H1 (cell line): ENCODE measurements at regions not wholly inside any gene's neighbourhood (a gene's known extent, or its start where the extent isn't known, plus 50 kb on each side); places are given as distances from the start of the nearest gene placed in this dataset.

Experiments
- CTCF ChIP-seq, 3 experiments: IDR thresholded peaks; 1 replicate in 2 of 3; 2 replicates in 1 of 3; pipeline versions ENCODE4 v1.5.1 to v1.6.1; 2011; ENCODE audit warnings: low read length in 3 of 3, mild to moderate bottlenecking in 3 of 3, inconsistent platforms in 2 of 3, low read depth in 1 of 3, moderate library complexity in 1 of 3; ENCODE audit not compliant: insufficient read depth in 1 of 3; ENCODE audit errors: control extremely low read depth in 1 of 3
- NRF1 ChIP-seq: IDR thresholded peaks from 2 replicates; pipeline ENCODE4 v1.6.1; 2011; ENCODE audit warnings: mild to moderate bottlenecking, low read depth, low read length, improper control_type of control experiment
- POLR2A ChIP-seq, 2 experiments: IDR thresholded peaks; 1 replicate in 1 of 2; 2 replicates in 1 of 2; pipeline ENCODE4 v1.6.1; 2011; ENCODE audit warnings: low read depth in 2 of 2, low read length in 2 of 2, mild to moderate bottlenecking in 2 of 2; ENCODE audit errors: control extremely low read depth in 1 of 2
- TAF1 ChIP-seq: IDR thresholded peaks from 2 replicates; pipeline ENCODE4 v1.6.1; 2011; ENCODE audit warnings: mild to moderate bottlenecking, low read depth, low read length
- TBP ChIP-seq: IDR thresholded peaks from 2 replicates; pipeline ENCODE4 v1.6.1; 2011; ENCODE audit warnings: low read depth, low read length, improper control_type of control experiment
- ZNF274 ChIP-seq: IDR thresholded peaks from 2 replicates; pipeline ENCODE4 v1.7.0; 2012; ENCODE audit warnings: low read length, borderline replicate concordance; ENCODE audit errors: extremely low read depth
- TF ChIP-seq, protein P1 (sequence below): fragments of 300-600 bp; sonication (generic); IDR thresholded peaks from 2 replicates; pipeline ENCODE4 v1.7.1; 2012; ENCODE audit warnings: low read length, moderate library complexity, mild to moderate bottlenecking, inconsistent platforms; ENCODE audit not compliant: insufficient replicate concordance

DNA sequence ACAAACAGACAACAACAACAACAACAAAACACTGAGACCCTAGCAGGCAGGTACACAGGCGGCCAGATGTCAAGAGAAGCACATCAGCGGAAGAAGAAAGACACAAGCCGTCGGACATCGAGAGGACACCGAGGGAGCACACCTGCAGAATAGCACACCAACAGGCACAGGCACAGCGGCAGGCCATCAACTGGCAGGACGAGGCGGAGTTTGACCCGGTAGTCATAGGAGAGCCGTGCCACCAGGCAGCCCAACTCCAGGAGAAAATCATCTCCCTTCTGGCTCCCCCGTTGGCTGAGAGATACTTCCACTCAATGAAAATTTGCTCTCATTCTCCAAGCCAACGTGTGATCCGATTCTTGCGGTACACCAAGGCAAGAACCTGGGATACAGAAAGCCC lies 352.1 kb upstream of the IZUMO3 start:
- TF ChIP-seq CTCF (IDR thresholded peaks at IDR 0.05; ENCODE audit: control extremely low read depth in 1 of 3, insufficient read depth in 1 of 3, low read depth in 1 of 3, low read length in 3 of 3) = no peak
- TF ChIP-seq POLR2A (IDR thresholded peaks at IDR 0.05; ENCODE audit: control extremely low read depth in 1 of 2, low read depth in 2 of 2, low read length in 2 of 2) = no peak
- TF ChIP-seq NRF1 = no peak
- TF ChIP-seq, protein P1, sequence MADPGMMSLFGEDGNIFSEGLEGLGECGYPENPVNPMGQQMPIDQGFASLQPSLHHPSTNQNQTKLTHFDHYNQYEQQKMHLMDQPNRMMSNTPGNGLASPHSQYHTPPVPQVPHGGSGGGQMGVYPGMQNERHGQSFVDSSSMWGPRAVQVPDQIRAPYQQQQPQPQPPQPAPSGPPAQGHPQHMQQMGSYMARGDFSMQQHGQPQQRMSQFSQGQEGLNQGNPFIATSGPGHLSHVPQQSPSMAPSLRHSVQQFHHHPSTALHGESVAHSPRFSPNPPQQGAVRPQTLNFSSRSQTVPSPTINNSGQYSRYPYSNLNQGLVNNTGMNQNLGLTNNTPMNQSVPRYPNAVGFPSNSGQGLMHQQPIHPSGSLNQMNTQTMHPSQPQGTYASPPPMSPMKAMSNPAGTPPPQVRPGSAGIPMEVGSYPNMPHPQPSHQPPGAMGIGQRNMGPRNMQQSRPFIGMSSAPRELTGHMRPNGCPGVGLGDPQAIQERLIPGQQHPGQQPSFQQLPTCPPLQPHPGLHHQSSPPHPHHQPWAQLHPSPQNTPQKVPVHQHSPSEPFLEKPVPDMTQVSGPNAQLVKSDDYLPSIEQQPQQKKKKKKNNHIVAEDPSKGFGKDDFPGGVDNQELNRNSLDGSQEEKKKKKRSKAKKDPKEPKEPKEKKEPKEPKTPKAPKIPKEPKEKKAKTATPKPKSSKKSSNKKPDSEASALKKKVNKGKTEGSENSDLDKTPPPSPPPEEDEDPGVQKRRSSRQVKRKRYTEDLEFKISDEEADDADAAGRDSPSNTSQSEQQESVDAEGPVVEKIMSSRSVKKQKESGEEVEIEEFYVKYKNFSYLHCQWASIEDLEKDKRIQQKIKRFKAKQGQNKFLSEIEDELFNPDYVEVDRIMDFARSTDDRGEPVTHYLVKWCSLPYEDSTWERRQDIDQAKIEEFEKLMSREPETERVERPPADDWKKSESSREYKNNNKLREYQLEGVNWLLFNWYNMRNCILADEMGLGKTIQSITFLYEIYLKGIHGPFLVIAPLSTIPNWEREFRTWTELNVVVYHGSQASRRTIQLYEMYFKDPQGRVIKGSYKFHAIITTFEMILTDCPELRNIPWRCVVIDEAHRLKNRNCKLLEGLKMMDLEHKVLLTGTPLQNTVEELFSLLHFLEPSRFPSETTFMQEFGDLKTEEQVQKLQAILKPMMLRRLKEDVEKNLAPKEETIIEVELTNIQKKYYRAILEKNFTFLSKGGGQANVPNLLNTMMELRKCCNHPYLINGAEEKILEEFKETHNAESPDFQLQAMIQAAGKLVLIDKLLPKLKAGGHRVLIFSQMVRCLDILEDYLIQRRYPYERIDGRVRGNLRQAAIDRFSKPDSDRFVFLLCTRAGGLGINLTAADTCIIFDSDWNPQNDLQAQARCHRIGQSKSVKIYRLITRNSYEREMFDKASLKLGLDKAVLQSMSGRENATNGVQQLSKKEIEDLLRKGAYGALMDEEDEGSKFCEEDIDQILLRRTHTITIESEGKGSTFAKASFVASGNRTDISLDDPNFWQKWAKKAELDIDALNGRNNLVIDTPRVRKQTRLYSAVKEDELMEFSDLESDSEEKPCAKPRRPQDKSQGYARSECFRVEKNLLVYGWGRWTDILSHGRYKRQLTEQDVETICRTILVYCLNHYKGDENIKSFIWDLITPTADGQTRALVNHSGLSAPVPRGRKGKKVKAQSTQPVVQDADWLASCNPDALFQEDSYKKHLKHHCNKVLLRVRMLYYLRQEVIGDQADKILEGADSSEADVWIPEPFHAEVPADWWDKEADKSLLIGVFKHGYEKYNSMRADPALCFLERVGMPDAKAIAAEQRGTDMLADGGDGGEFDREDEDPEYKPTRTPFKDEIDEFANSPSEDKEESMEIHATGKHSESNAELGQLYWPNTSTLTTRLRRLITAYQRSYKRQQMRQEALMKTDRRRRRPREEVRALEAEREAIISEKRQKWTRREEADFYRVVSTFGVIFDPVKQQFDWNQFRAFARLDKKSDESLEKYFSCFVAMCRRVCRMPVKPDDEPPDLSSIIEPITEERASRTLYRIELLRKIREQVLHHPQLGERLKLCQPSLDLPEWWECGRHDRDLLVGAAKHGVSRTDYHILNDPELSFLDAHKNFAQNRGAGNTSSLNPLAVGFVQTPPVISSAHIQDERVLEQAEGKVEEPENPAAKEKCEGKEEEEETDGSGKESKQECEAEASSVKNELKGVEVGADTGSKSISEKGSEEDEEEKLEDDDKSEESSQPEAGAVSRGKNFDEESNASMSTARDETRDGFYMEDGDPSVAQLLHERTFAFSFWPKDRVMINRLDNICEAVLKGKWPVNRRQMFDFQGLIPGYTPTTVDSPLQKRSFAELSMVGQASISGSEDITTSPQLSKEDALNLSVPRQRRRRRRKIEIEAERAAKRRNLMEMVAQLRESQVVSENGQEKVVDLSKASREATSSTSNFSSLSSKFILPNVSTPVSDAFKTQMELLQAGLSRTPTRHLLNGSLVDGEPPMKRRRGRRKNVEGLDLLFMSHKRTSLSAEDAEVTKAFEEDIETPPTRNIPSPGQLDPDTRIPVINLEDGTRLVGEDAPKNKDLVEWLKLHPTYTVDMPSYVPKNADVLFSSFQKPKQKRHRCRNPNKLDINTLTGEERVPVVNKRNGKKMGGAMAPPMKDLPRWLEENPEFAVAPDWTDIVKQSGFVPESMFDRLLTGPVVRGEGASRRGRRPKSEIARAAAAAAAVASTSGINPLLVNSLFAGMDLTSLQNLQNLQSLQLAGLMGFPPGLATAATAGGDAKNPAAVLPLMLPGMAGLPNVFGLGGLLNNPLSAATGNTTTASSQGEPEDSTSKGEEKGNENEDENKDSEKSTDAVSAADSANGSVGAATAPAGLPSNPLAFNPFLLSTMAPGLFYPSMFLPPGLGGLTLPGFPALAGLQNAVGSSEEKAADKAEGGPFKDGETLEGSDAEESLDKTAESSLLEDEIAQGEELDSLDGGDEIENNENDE = no peak
- no peak for TF ChIP-seq TBP
- no peak for TF ChIP-seq ZNF274
- no peak for TF ChIP-seq TAF1
